ENCODE measurements at regions not wholly inside any gene's neighbourhood (a gene's known extent, or its start where the extent isn't known, plus 50 kb on each side); places are given as distances from the start of the nearest gene placed in this dataset.

- TF ChIP-seq, protein P1, sequence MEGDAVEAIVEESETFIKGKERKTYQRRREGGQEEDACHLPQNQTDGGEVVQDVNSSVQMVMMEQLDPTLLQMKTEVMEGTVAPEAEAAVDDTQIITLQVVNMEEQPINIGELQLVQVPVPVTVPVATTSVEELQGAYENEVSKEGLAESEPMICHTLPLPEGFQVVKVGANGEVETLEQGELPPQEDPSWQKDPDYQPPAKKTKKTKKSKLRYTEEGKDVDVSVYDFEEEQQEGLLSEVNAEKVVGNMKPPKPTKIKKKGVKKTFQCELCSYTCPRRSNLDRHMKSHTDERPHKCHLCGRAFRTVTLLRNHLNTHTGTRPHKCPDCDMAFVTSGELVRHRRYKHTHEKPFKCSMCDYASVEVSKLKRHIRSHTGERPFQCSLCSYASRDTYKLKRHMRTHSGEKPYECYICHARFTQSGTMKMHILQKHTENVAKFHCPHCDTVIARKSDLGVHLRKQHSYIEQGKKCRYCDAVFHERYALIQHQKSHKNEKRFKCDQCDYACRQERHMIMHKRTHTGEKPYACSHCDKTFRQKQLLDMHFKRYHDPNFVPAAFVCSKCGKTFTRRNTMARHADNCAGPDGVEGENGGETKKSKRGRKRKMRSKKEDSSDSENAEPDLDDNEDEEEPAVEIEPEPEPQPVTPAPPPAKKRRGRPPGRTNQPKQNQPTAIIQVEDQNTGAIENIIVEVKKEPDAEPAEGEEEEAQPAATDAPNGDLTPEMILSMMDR (conservative IDR thresholded peaks at IDR 0.05; ENCODE audit: low read depth in 2 of 2), result no peak
- no peak for TF ChIP-seq EZH2 (IDR thresholded peaks at IDR 0.05; ENCODE audit: low read depth, unreplicated experiment)
- TF ChIP-seq STAT1 (IDR thresholded peaks at IDR 0.05; ENCODE audit: unreplicated experiment), result no peak
Observed at GRCh38 chr17:72563952-72564351, 443.1 kb downstream of the SOX9 start.

All from GM23338 (cell line).